A549 (cell line): ENCODE measurements at regions not wholly inside any gene's neighbourhood (a gene's known extent, or its start where the extent isn't known, plus 50 kb on each side); places are given as distances from the start of the nearest gene placed in this dataset.

ENCODE experiments used
- BHLHE40 ChIP-seq: IDR thresholded peaks from 2 replicates; pipeline ENCODE4 v1.6.1; 2012; ENCODE audit warnings: low read depth, low read length, inconsistent platforms
- TF ChIP-seq, protein P1 (sequence below): fragments of 250-450 bp; sonication (Bioruptor Pico); IDR thresholded peaks from 2 replicates; pipeline ENCODE4 v1.5.0; 2020; ENCODE audit warnings: low read depth, mild to moderate bottlenecking, moderate library complexity

DNA sequence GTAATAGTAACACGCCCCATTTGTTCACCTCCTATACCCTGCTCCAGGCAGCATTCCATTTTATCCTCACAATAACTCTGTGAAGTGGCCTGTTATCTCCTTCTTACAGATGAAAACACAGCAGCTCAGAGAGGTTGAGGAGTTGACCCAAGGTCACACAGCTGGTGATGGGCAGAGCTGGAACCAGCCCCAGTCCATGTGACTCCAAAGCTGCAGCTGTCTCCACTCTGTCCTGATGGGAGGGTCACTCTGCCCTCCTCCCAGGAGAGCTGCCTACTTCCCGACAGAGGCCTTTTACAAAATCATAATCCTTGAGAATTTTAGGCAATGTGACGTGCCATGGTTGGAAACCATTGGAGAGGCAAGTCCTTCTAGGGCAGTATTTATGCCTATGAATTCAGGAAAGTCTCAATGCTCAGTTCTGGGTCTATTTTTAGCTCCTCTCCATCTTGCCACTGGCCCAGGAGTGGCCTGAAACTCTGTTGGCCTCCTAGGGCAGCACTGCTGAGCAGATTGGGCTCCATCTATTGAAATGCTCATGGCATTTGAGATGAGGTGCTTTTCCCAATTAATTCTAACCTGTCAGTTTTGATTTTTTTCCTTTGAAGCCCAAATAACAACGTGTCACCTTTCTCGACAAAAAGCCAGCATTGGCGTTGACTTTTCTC, 50.1 kb upstream of the KCNK12 start (continued):
- TF ChIP-seq, protein P1, sequence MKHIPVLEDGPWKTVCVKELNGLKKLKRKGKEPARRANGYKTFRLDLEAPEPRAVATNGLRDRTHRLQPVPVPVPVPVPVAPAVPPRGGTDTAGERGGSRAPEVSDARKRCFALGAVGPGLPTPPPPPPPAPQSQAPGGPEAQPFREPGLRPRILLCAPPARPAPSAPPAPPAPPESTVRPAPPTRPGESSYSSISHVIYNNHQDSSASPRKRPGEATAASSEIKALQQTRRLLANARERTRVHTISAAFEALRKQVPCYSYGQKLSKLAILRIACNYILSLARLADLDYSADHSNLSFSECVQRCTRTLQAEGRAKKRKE, result no peak
- no peak for TF ChIP-seq BHLHE40
